ENCODE measurements at regions not wholly inside any gene's neighbourhood (a gene's known extent, or its start where the extent isn't known, plus 50 kb on each side); places are given as distances from the start of the nearest gene placed in this dataset.
"Not testable (repeated sequence)": the region's sequence is repeated elsewhere in the genome, so short reads cannot be mapped to it uniquely, and the experiment has no call there.

DNA sequence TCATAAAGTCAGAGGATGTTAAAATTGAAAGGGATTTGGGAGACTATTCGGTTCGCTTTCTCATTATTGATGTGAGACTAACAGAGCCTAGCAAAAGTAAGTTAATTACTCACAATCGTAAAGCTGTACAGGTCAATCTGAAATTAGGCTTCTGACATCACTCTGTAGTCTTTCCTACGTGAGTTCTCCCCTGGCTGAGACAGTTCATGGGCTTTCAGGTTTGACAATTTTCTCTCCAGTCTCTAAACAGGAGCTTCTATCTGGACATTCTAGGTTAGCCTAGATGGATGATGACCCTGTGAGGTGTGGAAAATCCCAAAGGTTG is 77.5 kb upstream of the VKORC1L1 start:
- TF ChIP-seq, protein P1, sequence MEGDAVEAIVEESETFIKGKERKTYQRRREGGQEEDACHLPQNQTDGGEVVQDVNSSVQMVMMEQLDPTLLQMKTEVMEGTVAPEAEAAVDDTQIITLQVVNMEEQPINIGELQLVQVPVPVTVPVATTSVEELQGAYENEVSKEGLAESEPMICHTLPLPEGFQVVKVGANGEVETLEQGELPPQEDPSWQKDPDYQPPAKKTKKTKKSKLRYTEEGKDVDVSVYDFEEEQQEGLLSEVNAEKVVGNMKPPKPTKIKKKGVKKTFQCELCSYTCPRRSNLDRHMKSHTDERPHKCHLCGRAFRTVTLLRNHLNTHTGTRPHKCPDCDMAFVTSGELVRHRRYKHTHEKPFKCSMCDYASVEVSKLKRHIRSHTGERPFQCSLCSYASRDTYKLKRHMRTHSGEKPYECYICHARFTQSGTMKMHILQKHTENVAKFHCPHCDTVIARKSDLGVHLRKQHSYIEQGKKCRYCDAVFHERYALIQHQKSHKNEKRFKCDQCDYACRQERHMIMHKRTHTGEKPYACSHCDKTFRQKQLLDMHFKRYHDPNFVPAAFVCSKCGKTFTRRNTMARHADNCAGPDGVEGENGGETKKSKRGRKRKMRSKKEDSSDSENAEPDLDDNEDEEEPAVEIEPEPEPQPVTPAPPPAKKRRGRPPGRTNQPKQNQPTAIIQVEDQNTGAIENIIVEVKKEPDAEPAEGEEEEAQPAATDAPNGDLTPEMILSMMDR (IDR thresholded peaks at IDR 0.05) = not testable (repeated sequence)
- not testable (repeated sequence) for TF ChIP-seq POLR2A (IDR thresholded peaks at IDR 0.05)
